Fibroblast of gingiva (primary cell): ENCODE measurements at regions not wholly inside any gene's neighbourhood (a gene's known extent, or its start where the extent isn't known, plus 50 kb on each side); places are given as distances from the start of the nearest gene placed in this dataset.
A peak's percentile ranks its signal among the peaks of the same experiment; 100 is the strongest.

Experiments used
- DNase-seq: peaks from one replicate; pipeline ENCODE4 v3.0.0-alpha.2; 2011; ENCODE audit warnings: low read depth

DNA sequence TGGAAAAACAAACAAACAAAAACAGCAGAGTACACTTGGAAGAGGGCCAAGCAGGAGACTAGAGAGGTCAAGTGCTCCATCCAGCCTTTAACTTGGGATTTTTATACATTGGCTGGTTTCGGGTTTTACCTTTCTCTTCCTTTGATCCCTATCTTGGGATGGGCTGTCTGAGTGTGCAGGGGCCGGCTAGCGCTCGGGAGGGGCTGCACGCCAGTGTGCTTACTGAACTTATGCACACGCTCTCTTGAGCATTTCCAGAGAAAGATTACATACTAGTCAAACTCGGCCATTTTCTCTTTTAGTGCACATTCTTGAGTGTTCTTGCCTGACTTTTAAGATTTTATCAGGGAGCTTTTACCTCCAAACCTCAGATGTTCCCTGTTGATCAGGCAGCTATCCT, 707.8 kb downstream of the DSC3 start:
- no peak for DNase-seq

DNA sequence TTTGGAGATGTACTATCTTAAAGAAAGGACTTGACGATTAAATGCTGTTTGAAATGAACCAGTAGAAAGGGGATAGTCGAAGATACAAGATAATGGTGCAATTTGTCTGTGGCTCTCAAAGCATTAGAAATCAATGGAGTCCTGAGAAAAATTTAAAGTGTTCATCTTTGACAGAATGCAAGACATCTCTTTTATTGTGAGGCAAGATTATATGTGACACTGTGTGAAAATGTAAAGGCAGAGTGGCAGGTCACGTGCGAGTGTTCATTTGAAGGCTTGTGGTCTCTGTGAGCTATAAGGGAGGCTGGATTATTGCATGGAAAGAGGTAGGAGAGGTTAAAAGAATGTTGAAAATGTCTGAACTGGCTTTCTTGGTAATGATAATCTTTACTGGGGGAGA, 709.2 kb downstream of the DSC3 start:
- no peak for DNase-seq

DNA sequence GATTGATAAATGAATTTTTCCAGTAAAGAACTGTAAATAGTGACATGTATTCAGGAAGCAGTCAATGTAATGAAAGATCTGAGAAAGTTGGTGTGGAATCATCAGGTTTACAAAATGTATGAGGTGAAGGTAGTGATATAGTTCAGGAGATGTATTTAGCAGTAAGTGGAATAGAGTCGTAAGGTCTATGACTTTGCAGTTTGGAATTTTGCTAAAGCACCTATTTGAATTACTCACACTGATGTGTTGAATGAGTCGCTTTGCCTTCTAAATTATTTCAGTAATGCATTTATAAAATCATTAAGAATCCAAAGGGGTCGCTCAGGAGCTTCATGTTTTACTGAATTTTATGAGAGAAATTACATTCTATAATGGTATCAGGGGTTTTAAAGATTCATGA, 713.7 kb downstream of the DSC3 start:
- DNase-seq = no peak

DNA sequence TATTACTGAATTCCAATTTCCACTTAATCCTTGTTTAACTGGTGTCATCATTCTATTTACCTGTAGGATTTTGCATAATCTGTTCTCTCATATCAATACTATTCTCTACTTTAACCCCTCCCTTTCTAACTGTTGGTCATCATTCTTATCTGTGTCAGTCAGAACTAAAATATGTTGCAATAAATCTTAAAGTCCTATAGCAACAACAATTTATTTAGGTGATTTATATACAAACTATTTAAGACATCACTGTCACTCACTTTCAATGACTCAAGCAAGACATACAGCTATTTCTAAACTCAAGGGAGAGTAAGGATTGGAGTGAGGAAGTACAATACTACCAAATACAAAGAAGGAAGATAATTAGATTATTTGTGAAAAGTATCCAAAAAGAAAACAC, 740.4 kb downstream of the DSC3 start:
- no peak for DNase-seq

DNA sequence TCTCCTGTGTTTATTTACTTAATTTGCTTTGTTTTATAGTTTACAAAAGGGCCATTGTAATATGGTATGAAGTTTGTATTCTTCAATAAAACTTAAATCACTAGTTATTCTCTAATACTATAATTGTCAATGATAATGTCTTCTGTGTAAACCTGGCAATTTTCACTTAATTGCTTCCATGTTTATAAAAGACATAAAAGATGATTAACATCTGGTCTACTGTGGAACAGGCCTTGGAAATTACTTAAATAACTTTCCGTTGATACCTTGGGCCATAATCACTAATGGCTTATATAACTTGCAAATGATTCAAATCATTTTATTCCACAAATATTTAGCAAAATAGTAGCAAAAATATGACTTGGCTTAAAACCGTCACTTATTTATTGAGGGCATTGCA, 743.8 kb downstream of the DSC3 start:
- DNase-seq = no peak

DNA sequence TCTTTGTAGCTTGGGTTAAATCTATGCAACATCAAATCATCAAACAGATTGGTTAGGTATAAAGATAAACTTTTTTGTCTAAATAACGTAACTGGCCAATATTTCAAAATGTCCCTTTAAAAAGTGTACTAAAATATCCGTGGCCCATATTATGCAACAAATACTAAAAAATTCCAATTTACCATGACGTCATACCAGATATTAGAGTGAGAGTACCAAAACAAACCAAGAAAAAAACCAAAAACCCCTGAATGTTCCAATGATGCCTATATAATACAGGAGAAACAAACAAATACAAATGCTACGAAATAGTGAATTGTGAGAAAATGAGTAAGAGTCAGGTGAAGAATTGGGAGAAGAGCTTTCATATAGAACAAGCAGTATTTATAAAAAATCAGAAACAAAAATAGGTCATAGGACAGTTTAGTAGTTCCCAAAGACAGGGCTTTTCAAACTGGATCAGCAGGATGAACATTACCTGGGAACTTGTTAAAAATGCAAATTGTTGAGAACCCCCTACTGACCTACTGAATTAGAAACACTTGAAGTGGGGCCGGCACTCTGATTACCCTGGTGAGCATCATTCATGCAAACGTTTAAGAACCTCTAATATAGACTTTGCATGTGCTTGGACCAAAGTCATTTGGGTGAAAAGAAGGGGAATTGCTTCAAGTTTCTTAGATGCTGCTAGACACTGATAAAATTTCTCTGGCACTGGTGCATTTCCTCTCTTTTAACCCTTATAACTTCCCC, 753.7 kb downstream of the DSC3 start:
- no peak for DNase-seq

DNA sequence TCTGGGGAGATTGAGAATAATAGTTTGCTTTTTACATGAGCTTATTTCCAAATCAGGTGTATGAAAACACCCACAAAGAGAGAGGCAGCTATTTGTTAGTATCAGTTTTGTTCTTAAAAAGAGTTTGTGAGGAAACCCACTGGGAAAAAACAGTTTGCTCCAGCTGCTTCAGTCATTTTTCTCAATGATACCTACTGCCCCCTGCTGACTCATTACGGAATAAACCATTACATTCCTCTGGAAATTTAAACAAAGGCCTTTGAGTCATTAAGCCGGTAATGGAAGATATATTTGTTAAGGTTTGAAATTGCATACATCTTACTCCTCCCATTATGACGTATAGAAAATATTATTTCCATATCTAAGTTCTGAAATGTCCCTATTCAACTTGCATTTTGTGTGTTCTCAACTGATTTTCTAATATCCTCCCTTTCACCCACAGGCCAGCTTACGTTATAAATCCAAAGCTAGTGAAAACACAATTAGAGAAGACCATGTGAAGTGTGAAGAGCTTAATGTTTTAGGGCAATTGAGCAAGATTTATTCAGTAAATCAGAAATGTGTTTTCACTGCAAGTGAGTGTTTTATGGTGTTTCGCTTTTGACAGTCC, 761.6 kb downstream of the DSC3 start:
- DNase-seq = peak; percentile 33

DNA sequence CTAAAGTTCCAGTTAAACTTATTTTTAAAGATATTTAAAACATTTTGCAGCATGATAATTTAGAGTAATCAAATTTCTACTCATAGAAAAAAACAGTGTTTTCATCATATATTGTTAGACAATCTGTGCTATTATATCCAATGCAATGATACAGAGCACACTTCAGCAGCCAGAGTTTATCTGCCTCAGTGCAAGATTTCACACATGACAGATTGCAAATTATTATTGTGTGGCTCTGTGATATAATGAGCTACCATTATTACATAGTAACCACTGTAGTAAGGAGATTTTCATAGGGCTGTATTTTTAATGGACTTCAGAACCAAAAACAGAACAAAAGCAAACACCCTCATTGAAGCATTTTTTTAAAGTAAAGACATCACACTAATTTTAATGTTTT, 762.4 kb downstream of the DSC3 start:
- DNase-seq = no peak

DNA sequence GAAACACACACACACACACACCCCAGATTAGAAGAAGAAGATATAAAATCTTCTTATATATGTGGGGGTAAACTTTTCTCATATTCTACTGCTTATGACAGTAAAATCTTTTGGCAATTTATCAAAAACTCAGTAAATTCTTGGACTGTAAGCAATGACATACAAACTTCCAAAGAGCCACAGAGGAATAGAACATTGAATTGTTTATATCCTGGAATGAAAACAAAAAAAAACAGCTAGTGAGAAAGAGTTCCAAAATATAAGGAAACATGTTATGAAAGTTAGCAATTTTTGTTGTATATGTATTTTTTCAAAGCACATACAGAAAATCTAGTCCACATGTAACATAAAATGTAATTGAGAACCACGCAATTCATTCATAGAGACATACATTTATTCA, 764.9 kb downstream of the DSC3 start:
- no peak for DNase-seq

DNA sequence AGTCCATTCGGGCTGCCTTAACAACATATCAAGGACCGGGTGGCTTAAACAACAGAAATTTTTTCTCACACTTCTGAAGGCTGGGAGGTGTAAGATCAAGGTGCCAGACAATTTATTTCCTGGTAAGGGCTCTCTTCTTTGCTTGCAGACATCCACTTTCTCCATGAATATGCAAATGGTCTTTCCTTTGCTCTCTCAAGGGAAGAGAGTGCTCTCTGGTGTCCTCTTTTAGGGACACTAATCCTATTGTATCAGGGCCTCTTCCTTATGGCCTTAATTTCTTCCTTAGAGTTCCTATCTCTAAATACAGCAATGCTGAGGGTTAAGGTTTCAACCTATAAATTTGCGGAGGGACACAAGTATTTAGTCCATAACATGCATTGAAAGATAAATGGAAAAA, 770.8 kb downstream of the DSC3 start:
- DNase-seq = no peak

DNA sequence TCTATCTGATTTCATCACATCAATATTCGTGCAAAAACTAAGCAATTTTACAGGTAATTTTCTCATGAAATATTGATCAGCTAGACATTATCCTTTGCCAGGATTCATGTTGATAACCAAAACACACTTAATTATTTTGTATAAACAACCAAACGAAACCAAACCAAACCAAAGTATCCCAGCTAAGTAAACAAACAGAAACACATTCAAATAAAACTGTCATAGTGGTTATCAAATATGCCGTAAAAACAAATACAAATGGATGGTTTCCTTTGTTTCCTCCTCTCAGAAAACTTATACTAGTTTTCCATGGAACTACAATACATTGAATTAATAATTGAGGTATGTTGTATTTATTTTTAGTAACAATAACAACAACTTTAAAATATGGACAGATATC, 777.4 kb downstream of the DSC3 start:
- no peak for DNase-seq

DNA sequence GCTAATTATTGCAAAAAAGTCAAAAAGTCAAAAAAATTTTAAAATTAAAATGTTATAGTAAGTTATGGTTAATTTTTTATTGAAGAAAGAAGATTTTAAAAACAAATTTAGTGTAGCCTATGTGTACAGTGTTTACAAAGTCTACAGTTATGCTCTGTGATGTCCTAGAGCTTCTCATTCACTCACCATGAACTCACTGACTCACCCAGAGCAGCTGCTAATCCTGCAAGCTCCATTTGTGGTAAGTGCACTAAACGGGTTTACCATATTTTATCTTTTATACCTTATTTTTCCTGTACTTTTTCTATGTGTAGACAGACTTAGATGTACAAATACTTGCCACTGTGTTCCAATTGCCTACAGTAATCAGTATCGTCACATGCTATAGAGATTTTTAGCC, 788.2 kb downstream of the DSC3 start:
- no peak for DNase-seq

DNA sequence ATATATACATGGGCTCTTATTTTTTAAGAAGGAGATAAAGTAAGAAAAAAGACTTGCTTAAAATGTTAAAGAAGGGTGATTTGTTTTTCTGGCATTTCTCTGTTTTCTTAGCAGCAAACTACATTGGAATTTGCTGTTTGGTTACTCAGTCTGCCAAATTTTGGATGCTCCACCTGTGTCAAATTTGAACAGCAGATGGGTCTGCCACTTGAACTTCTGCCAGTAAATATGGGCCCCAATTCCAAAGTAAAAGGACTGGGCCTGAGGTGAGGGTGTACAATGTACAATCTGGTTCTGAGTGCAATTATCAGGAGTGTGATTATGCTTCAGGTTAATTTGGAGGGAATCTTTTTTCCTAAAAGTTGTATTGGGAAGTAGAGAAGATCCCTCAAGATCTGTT, 794.5 kb downstream of the DSC3 start:
- no peak for DNase-seq

DNA sequence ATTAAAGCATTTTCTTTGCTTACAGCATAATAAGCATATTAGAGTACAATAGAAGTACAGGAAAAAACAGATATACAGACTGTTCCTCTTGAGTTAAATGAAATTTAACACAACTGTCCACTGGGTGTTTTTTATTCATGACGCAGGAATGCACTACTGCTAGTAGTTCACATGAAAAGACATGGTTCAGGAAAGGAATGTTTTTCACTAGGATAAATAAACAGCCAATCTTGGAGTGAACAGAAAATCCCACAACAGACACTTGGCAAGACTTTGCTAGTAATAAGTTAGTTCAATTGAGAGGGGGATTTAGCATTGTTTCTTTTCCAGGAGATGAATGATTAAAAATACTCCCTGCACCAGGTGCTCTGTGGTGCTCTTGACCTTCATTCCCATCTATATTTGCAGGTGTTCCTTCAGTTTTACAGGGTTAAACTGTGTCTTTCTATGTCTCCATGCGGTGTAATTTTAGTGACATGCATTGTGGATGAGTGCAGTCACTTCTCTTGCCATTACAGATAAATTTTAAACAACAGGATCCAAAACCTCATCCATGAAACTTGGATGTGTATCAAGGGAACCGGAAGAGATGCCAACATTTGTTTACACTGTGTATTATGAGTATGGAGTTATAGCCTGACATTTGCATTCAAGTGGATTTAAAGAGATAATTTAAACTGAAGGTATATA, 796.6 kb downstream of the DSC3 start:
- DNase-seq = no peak

DNA sequence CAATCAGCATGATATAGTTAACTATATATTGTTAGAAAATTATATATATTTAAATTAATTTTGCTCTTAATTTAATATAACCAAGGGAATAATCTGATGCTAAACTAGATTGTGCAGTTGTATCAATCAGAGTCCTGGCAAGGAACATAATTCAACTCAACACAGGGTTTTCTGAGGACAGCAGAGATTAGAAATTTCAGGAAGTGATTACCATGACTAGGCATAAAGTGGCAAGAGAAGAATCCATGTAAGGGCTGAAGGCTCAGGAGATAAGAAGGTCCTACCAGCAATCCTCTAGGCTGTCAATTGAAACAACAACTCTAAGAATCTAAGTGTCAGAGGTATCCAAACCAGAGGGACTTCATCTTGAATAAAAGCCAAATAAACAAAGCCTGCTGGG, 807.8 kb downstream of the DSC3 start:
- no peak for DNase-seq

DNA sequence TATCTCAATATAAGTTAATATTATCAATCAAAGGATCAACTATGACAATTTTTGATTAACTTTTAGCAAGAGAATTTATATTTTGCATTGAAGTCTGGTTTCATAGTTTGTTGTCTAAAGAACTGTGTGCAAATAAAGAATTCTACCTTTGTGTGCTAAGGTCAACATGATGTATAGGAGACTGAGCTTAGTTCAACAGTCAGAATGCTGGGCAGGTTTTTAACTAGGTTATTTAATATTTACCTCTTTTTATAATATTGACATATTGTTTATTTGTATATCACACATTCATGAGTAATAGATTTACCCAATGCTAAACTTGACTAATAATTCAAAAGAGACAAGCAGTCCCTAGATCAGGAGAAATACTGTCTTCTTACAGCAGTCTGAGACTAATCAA, 831.4 kb downstream of the DSC3 start:
- no peak for DNase-seq

DNA sequence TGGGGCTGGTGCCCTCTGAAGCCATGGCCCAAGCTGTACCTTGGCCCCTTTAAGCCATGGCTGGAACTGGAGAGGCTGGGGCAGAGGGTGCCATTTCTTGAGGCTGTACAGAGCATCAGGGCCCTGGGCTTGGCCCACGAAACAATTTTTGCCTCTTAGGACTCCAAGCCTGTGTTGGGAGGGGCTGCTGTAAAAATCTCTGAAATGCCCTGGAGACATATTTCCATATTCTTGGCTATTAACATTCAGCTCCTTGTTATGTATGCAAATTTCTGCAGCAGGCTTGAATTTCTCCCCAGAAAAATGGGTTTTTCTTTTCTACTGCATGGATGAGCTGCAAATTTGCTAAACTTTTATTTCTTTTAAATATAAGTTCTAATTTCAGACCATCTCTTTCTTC, 834.0 kb downstream of the DSC3 start:
- DNase-seq = no peak

DNA sequence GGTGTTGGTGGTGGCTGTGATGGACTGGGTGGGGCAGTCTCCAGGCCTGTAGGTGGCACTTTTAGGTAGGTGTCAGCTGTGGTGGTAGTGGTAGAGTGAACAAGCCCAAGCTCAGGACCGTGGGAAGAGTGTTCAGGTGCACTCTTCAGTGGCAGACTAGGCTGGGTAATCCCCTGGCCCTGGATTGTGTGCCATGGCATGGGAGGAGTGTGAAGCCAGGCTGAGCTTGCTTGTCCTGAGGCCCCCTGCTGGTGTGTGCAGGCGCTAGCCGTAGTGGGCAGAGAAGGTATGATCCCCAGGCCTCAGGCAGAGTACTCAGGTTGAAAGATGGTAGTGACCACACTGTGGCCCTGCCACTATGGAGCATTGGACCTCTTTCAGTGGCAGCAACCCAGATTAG, 850.3 kb downstream of the DSC3 start:
- DNase-seq = no peak

DNA sequence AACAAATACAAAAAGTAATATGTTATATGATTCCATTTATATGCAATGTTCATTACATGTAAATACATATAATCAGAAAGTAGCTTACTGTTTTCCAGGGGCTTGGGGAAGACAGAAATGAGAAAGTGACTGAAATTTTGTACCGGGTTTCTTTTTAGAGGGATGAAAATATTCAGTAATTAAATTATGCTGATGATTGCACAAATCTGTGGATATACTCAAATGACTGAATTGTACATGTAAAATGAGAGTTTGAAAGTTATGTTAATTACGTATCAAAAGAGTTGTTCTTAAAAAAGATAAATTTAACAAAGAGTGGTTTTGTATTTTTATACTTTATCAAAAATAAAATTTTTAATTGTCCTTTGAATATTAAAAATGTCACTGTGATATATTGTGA, 856.3 kb downstream of the DSC3 start:
- no peak for DNase-seq

DNA sequence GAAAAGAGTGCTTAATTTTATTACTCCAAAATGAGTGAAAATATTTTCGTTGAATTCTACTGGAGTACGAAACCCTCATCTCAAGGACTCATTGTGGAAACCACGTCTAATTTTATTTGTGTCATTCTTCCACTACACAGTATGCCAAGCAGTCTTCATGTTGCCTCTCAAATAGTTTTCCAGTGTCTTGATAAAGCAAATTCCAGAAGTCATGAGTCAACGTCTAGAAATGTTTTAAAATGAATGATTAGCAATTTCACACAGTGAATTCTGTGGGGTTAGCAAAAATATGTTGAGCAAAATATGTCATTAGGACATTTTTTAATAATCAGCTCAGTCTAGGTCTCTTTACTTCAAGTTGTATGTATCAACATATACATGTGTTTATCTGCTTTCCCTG, 865.5 kb downstream of the DSC3 start:
- DNase-seq = no peak

DNA sequence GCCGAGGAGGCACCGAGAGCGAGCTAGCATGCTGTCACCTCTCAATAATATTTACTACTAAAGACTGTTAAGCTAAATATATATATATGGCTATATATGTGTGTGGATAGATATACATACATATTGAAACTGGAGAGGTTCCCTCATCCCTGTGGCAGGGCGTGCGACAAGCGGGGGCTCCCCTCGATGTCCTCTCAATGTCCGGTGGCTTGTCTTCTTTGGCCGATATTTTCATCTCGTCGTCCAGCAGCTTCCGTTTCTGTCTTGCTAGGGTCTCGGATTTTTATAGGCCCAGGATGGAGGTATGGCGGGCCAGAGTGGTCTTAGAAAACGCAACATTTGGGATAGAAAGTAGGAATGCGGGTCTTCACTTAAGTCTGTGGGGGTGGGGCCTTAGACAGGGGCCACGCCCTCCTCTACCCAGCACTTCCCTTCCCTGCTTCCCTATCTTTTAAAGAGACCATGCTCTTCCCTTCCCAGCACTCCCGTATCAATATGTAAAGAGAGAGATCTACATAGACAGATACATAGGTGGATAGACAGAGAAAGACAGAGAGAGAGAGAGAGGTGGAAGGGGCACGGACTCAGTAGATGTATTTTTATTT, 866.8 kb downstream of the DSC3 start:
- no peak for DNase-seq

DNA sequence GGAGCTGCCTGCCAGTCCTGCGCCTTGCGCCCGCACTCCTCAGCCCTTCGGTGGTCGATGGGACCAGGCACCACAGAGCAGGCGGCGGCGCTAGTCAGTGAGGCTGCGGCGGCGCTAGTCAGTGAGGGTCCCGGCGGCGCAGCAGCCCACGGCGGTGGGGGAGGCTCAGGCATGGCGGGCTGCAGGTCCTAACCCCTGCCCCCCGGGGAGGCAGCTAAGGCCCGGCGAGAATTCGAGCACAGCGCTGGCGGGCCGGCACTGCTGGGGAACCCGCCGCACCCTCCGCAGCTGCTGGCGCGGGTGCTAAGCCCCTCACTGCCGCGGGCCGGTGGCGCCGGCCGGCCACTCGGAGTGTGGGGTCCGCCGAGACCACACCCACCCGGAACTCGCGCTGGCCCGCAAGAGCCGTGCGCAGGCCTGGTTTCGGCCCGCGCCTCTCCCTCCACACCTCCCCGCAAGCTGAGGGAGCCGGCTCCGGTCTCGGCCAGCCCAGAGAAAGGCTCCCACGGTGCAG, 867.4 kb downstream of the DSC3 start:
- DNase-seq = no peak

DNA sequence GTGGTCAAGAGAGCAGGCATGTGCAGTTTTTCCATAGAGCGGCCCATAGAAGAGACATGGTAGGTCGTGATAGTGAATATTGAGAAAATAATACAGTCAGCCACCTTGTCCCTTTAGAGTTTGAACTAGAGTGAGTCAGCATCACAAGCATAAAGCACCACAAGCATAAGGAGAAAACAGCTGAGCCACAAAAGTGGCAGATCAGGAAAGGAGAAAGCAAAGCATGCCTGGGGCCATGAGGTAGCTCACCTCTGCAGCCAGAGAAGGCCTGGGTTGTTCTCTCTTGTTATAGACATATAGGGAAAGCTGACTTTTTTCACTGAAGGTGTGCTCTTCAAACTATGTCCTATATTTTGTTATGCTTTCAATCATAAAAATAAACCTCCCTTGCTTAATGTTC, 879.0 kb downstream of the DSC3 start:
- DNase-seq = no peak
